ENCODE measurements at regions not wholly inside any gene's neighbourhood (a gene's known extent, or its start where the extent isn't known, plus 50 kb on each side); places are given as distances from the start of the nearest gene placed in this dataset.

DNA sequence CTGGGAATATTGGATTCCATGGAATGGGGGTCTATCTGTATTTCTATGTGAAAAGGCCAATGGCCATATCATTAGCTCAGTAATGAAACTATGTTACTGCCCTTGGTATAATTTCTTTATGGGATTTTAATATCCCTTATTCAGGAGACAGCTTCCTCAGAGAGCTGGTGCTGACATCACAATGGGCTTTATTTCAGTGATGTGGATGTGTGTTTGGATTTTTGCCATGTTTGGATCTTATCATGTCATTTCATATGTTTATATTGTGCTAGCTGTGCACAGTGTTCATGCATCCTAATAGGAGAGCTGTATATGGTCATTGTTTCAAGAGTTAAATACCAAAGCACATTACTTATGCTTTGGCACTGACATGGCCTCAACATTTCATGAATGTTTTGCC is 806.1 kb upstream of the MAP3K7 start:
- Histone ChIP-seq H3K4me3 (ENCODE audit: low read depth, low read length) (no peak overlapping the region), H3K4me1 (ENCODE audit: control insufficient read depth, insufficient read depth, low read length) (no peaks in the 10 kb centered on the region), H3K9ac (ENCODE audit: low read depth, low read length) (no peak overlapping the region), H3K27ac (ENCODE audit: low read depth, low read length) (no peak overlapping the region), H3K27me3 (ENCODE audit: control insufficient read depth, insufficient read depth, low read length) (no peaks in the 10 kb centered on the region), H3K9me3 (ENCODE audit: control insufficient read depth, insufficient read depth, low read length) (no peaks in the 10 kb centered on the region), H3K36me3 (ENCODE audit: control insufficient read depth, insufficient read depth, low read length) (no peaks in the 10 kb centered on the region)

- Histone ChIP-seq H3K27ac (ENCODE audit: low read depth, low read length) (no peak overlapping the region), H3K4me1 (ENCODE audit: control insufficient read depth, insufficient read depth, low read length) (0 out of 2 replicates have a peak, but pooled peaks cover 3% of the 10 kb centered on the region), H3K36me3 (ENCODE audit: control insufficient read depth, insufficient read depth, low read length) (no peaks in the 10 kb centered on the region), H3K27me3 (ENCODE audit: control insufficient read depth, insufficient read depth, low read length) (no peaks in the 10 kb centered on the region), H3K9ac (ENCODE audit: low read depth, low read length) (no peak overlapping the region), H3K9me3 (ENCODE audit: control insufficient read depth, insufficient read depth, low read length) (no peaks in the 10 kb centered on the region), H3K4me3 (ENCODE audit: low read depth, low read length) (no peak overlapping the region)
Observed at GRCh38 chr6:91387290-91388059, 800.6 kb upstream of the MAP3K7 start.

DNA sequence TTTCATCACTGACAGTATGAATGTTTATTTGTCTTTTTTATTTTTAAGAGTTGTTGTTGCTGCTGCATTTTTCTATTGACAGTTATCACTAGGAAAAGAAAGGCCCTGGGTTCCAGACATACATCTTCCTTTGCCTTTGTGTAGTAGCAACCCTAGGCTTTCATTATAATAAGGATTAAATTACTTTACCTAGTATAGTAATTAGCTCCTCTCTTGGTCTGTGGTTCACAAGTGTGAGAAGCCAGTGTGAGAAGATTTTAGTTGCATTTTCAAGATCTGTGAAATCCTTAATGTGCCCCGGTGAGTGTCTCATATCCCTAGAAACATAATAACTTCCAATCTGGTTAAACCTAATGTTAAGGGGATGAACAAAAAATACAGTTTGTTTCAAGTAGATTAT is 799.3 kb upstream of the MAP3K7 start:
- Histone ChIP-seq H3K4me1 (ENCODE audit: control insufficient read depth, insufficient read depth, low read length) (0 out of 2 replicates have a peak, but pooled peaks cover 3% of the 10 kb centered on the region), H3K27ac (ENCODE audit: low read depth, low read length) (no peak overlapping the region), H3K4me3 (ENCODE audit: low read depth, low read length) (no peak overlapping the region), H3K9ac (ENCODE audit: low read depth, low read length) (no peak overlapping the region), H3K36me3 (ENCODE audit: control insufficient read depth, insufficient read depth, low read length) (no peaks in the 10 kb centered on the region), H3K27me3 (ENCODE audit: control insufficient read depth, insufficient read depth, low read length) (no peaks in the 10 kb centered on the region), H3K9me3 (ENCODE audit: control insufficient read depth, insufficient read depth, low read length) (no peaks in the 10 kb centered on the region)

DNA sequence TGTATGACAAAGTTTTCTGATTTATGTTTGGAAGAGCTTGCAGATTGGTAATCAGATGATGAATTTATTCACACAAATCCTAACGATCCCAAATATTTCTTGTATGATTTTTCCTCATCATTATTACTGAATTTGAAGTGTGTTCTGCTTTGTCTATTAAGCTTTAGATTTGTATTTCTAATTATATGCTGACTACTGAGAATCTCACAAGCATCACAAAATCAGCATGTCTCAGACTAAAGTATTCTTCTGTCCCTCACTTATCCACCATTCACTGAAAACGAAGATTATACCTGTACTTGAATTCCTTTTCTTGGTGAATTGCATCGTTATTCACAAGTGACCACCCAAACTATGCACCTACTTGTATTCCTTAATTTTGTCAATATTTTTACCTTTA is 796.3 kb upstream of the MAP3K7 start:
- Histone ChIP-seq H3K4me3 (ENCODE audit: low read depth, low read length) (no peak overlapping the region), H3K27ac (ENCODE audit: low read depth, low read length) (no peak overlapping the region), H3K4me1 (ENCODE audit: control insufficient read depth, insufficient read depth, low read length) (0 out of 2 replicates have a peak, but pooled peaks cover 3% of the 10 kb centered on the region), H3K36me3 (ENCODE audit: control insufficient read depth, insufficient read depth, low read length) (no peaks in the 10 kb centered on the region), H3K9ac (ENCODE audit: low read depth, low read length) (no peak overlapping the region), H3K9me3 (ENCODE audit: control insufficient read depth, insufficient read depth, low read length) (no peaks in the 10 kb centered on the region), H3K27me3 (ENCODE audit: control insufficient read depth, insufficient read depth, low read length) (no peaks in the 10 kb centered on the region)

GRCh38 chr6:91376686-91377085 is 789.8 kb upstream of the MAP3K7 start:
- no peak overlapping the region for H3K9ac ChIP-seq (ENCODE audit: low read depth, low read length)
- peaks cover 7% of the 10 kb centered on the region; the same call in 1 of the 2 replicates for H3K4me1 ChIP-seq (ENCODE audit: control insufficient read depth, insufficient read depth, low read length)
- no peaks in the 10 kb centered on the region for H3K9me3 ChIP-seq (ENCODE audit: control insufficient read depth, insufficient read depth, low read length)
- H3K27me3 ChIP-seq (ENCODE audit: control insufficient read depth, insufficient read depth, low read length): no peaks in the 10 kb centered on the region
- H3K27ac ChIP-seq (ENCODE audit: low read depth, low read length): no peak overlapping the region
- no peak overlapping the region for H3K4me3 ChIP-seq (ENCODE audit: low read depth, low read length)
- H3K36me3 ChIP-seq (ENCODE audit: control insufficient read depth, insufficient read depth, low read length): no peaks in the 10 kb centered on the region

- Histone ChIP-seq H3K4me1 (ENCODE audit: control insufficient read depth, insufficient read depth, low read length) (no peaks in the 10 kb centered on the region), H3K4me3 (ENCODE audit: low read depth, low read length) (no peak overlapping the region)
Observed at GRCh38 chr6:91366781-91367180, 779.9 kb upstream of the MAP3K7 start.

GRCh38 chr6:91358986-91359385 is 772.1 kb upstream of the MAP3K7 start:
- Histone ChIP-seq H3K36me3 (ENCODE audit: control insufficient read depth, insufficient read depth, low read length) (no peaks in the 10 kb centered on the region), H3K9ac (ENCODE audit: low read depth, low read length) (no peak overlapping the region), H3K27me3 (ENCODE audit: control insufficient read depth, insufficient read depth, low read length) (no peaks in the 10 kb centered on the region), H3K27ac (ENCODE audit: low read depth, low read length) (no peak overlapping the region), H3K4me3 (ENCODE audit: low read depth, low read length) (no peak overlapping the region), H3K9me3 (ENCODE audit: control insufficient read depth, insufficient read depth, low read length) (no peaks in the 10 kb centered on the region), H3K4me1 (ENCODE audit: control insufficient read depth, insufficient read depth, low read length) (no peaks in the 10 kb centered on the region)

More at GRCh38 chr6:91366781-91367180, 779.9 kb upstream of the MAP3K7 start:
- Histone ChIP-seq H3K9me3 (ENCODE audit: control insufficient read depth, insufficient read depth, low read length) (no peaks in the 10 kb centered on the region), H3K27ac (ENCODE audit: low read depth, low read length) (no peak overlapping the region), H3K9ac (ENCODE audit: low read depth, low read length) (no peak overlapping the region), H3K36me3 (ENCODE audit: control insufficient read depth, insufficient read depth, low read length) (no peaks in the 10 kb centered on the region), H3K27me3 (ENCODE audit: control insufficient read depth, insufficient read depth, low read length) (no peaks in the 10 kb centered on the region)

- Histone ChIP-seq H3K27ac (ENCODE audit: low read depth, low read length) (no peak overlapping the region), H3K4me3 (ENCODE audit: low read depth, low read length) (no peak overlapping the region), H3K9me3 (ENCODE audit: control insufficient read depth, insufficient read depth, low read length) (no peaks in the 10 kb centered on the region), H3K4me1 (ENCODE audit: control insufficient read depth, insufficient read depth, low read length) (no peaks in the 10 kb centered on the region), H3K36me3 (ENCODE audit: control insufficient read depth, insufficient read depth, low read length) (no peaks in the 10 kb centered on the region), H3K27me3 (ENCODE audit: control insufficient read depth, insufficient read depth, low read length) (no peaks in the 10 kb centered on the region), H3K9ac (ENCODE audit: low read depth, low read length) (no peak overlapping the region)
Observed at GRCh38 chr6:91352878-91353277, 766.0 kb upstream of the MAP3K7 start.

DNA sequence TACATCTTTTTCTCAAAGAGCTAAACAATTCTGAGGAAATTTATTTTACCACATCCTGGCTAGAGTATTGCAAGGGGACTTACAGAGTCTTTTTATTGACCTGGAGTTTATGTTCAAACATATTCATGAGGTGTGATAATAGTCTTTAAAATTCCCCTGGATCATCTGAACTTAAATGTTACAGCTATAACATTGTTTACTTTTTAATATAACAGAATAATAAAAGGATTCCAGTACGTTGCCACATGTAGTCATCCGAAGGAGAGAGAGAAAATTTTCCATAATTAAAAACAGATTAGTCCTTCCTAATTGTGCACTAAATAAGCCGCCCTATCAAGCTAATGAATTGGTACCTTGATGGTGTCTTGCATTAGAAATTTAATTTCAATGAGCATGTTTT is 765.4 kb upstream of the MAP3K7 start:
- Histone ChIP-seq H3K9ac (ENCODE audit: low read depth, low read length) (no peak overlapping the region), H3K36me3 (ENCODE audit: control insufficient read depth, insufficient read depth, low read length) (no peaks in the 10 kb centered on the region), H3K27me3 (ENCODE audit: control insufficient read depth, insufficient read depth, low read length) (no peaks in the 10 kb centered on the region), H3K4me3 (ENCODE audit: low read depth, low read length) (no peak overlapping the region), H3K4me1 (ENCODE audit: control insufficient read depth, insufficient read depth, low read length) (no peaks in the 10 kb centered on the region), H3K27ac (ENCODE audit: low read depth, low read length) (no peak overlapping the region), H3K9me3 (ENCODE audit: control insufficient read depth, insufficient read depth, low read length) (no peaks in the 10 kb centered on the region)

DNA sequence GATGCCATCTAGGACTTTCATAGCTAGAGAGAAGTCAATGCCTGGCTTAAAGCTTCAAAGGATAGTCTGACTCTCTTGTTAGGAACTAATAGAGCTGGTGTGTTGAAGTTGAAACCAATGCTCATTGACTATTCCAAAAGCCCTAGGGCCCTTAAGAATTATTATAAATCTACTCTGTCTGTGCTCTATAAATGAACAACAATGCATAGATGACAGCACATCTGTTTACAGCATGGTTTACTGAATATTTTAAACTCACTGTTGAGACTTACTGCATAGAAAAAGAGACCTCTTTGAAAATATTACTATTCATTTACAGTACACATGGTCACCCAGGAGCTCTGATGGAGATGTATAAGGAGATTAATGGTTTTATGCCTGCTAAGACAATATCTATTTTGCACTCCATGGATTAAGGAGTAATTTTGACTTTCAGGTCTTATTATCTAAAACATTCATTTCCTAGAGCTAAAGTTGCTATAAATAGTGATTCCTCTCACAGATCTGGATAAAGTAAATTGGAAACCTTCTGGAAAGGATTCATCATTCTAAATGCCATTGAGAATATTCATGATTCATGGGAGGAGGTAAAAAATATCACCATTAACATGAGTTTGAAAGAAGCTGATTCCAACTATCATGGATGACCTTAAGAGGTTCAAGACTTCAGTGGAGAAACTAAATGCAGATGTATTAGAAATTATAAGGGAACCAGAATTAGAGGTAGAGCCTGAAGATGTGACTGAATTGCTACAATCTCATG is 763.5 kb upstream of the MAP3K7 start:
- H3K4me1 ChIP-seq (ENCODE audit: control insufficient read depth, insufficient read depth, low read length): no peaks in the 10 kb centered on the region
- no peak overlapping the region for H3K9ac ChIP-seq (ENCODE audit: low read depth, low read length)
- no peaks in the 10 kb centered on the region for H3K9me3 ChIP-seq (ENCODE audit: control insufficient read depth, insufficient read depth, low read length)
- no peak overlapping the region for H3K4me3 ChIP-seq (ENCODE audit: low read depth, low read length)
- no peaks in the 10 kb centered on the region for H3K36me3 ChIP-seq (ENCODE audit: control insufficient read depth, insufficient read depth, low read length)
- no peaks in the 10 kb centered on the region for H3K27me3 ChIP-seq (ENCODE audit: control insufficient read depth, insufficient read depth, low read length)
- H3K27ac ChIP-seq (ENCODE audit: low read depth, low read length): no peak overlapping the region

DNA sequence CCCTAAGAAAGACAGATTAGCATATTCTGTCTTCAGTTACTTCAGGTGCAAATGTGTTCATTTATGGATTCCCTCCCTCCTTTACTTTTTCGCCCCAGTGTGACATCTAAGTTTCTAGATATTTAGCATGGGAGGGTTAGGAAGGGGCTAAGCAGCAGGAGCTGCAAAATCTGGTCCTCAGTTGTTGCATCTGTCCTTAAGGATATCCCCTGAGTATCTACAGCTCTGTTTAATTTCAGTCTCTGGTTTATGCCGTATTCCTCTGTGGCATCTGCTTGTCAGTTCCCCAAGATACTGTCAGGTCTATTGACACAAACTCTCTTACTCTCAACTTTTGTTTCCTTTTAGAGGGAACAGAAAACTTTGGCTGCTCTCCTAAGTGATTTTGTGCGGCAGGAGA is 754.6 kb upstream of the MAP3K7 start:
- Histone ChIP-seq H3K4me1 (ENCODE audit: control insufficient read depth, insufficient read depth, low read length) (peaks cover 22% of the 10 kb centered on the region), H3K36me3 (ENCODE audit: control insufficient read depth, insufficient read depth, low read length) (no peaks in the 10 kb centered on the region), H3K9me3 (ENCODE audit: control insufficient read depth, insufficient read depth, low read length) (no peaks in the 10 kb centered on the region), H3K9ac (ENCODE audit: low read depth, low read length) (no peak overlapping the region), H3K4me3 (ENCODE audit: low read depth, low read length) (peak overlapping the region; percentile 2), H3K27me3 (ENCODE audit: control insufficient read depth, insufficient read depth, low read length) (no peaks in the 10 kb centered on the region), H3K27ac (ENCODE audit: low read depth, low read length) (peak overlapping the region; percentile 71)

Measured in HUES48 (cell line).